GM12875 (cell line): ENCODE measurements at regions not wholly inside any gene's neighbourhood (a gene's known extent, or its start where the extent isn't known, plus 50 kb on each side); places are given as distances from the start of the nearest gene placed in this dataset.

ENCODE experiments used
- H3K4me3 ChIP-seq: one replicate; pipeline ENCODE4 v1.5.1; 2011; ENCODE audit warnings: low read depth, low read length, control low read depth
- TF ChIP-seq, protein P1 (sequence below): IDR thresholded peaks from 2 replicates; pipeline ENCODE4 v1.5.1; 2011; ENCODE audit warnings: low read depth, mild to moderate bottlenecking, control low read depth, inconsistent platforms, low read length, moderate library complexity, borderline replicate concordance; ENCODE audit not compliant: insufficient read depth

DNA sequence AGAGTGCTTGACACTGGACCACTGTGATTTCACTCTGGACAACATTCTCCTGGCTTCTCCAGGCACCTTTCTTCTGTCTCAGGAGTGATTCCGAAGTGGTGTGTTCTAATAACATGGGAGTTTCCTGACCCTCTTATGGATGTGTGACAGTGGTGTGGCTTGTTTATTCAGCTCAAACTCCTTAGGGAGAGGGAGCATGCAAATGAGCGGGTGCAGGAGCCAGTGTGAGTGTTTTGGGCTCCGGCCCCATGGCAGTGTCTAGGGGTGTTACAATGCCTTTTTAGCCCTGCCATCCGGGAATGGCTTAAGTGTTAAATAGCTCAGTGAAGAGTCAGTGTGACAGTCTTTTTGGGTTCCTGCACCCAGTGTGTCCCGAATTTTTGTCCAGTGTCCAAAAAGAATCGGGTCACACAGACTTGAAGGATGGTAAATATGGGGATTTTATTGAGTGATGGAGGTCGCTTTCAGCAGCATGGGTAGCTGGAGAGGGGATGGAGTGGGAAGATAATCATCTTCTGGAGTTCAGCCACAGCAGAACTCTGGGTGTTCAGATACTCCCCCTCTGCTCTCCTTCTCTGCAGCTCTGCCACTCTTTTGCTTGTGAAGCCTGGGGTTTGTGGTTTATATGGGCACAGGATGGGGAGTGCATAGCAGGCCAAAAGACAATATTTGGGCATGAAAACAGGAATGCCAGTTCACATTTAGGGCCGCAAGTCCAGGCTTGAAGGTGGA lies 928.9 kb upstream of the CITED2 start:
- TF ChIP-seq, protein P1, sequence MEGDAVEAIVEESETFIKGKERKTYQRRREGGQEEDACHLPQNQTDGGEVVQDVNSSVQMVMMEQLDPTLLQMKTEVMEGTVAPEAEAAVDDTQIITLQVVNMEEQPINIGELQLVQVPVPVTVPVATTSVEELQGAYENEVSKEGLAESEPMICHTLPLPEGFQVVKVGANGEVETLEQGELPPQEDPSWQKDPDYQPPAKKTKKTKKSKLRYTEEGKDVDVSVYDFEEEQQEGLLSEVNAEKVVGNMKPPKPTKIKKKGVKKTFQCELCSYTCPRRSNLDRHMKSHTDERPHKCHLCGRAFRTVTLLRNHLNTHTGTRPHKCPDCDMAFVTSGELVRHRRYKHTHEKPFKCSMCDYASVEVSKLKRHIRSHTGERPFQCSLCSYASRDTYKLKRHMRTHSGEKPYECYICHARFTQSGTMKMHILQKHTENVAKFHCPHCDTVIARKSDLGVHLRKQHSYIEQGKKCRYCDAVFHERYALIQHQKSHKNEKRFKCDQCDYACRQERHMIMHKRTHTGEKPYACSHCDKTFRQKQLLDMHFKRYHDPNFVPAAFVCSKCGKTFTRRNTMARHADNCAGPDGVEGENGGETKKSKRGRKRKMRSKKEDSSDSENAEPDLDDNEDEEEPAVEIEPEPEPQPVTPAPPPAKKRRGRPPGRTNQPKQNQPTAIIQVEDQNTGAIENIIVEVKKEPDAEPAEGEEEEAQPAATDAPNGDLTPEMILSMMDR: no peak
- H3K4me3 ChIP-seq: no peak overlapping the region

DNA sequence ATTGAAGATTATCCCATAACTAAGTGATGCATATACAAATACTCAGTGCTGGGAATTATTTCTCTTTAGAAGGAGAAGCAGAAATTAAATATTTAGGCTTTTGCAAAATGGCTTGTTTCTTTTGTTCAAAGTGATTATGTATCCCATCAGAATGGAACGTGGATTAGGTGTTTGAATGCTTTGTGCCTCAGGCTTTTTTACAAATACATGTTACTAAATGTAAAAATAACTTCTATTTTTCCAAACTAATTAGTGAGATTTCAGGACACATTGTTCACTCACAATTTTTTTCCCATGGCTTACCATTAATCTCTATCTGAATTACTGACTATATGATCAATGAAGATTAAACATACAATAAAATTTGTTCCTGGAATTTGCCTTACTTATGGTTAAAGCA lies 925.9 kb upstream of the CITED2 start:
- TF ChIP-seq, protein P1: no peak
- H3K4me3 ChIP-seq: no peak overlapping the region

DNA sequence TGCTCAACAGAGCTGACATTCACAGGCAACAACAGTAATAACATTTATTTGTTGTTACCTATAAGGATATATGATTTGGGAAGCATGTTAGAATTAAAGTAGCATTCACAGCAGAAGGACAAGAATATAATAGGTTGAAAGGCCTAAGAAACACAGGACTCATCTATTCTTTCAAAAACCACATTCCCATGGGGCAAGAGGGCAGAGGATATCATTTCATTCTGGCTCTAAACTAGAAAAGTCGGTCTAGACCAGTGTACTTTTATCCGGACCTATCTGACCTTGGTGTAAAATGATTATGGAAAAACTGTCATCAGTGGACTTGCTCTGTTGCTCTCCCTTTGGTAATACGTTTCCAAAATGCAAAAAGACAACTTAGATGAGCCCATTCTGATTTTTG lies 914.7 kb upstream of the CITED2 start:
- no peak overlapping the region for H3K4me3 ChIP-seq
- TF ChIP-seq, protein P1: no peak

DNA sequence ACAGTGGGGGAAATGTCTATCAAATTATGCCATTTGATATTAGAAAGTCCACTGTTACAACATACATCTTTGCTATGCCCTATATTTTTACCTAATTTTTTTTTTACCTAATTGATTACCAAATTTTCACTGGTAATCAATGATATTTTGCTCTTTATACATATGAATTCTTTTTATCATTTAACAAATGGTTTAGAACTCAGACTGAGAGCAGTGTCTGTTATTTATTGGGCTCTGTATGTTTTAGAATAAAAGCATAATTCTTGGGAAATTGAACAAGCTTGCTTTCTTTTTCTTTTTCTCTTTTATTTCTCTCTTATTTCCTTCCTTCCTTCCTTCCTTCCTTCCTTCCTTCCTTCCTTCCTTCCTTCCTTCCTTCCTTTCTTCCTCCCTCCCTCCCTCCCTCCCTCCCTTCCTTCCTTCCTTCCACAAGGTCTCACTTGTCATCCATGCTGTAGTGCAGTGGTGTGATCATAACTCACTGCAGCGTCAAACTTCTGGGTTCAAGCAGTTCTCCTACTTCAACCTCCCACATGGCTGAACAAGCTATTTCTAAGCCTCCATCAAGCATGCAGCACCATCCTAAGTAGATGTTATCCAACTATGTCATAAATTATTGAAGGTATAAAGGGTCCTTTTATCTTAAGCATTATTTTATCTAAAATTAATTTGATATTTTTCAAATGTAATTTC lies 911.7 kb upstream of the CITED2 start:
- TF ChIP-seq, protein P1: no peak

DNA sequence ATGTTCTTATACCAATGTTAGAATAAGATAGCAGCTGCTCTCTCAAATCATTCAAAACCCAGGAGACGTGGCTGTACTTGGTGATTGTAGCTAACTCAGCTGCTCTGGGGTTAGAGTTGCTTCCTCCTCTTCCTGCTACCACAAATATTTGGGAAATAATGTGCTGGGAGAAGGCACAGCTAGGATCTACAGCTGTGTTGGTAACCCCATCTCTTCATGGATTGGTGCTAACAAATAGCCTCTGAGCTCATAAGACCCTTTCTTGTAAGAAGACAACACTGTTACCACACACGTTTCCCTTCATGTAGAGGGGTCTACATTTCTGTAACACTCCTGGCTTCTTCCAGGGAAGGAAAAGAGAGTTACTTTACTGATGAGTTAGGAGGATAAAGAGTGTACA lies 911.0 kb upstream of the CITED2 start:
- TF ChIP-seq, protein P1: no peak
- H3K4me3 ChIP-seq: no peak overlapping the region

More for the DNA sequence above, 911.7 kb upstream of the CITED2 start:
- H3K4me3 ChIP-seq: no peak overlapping the region

DNA sequence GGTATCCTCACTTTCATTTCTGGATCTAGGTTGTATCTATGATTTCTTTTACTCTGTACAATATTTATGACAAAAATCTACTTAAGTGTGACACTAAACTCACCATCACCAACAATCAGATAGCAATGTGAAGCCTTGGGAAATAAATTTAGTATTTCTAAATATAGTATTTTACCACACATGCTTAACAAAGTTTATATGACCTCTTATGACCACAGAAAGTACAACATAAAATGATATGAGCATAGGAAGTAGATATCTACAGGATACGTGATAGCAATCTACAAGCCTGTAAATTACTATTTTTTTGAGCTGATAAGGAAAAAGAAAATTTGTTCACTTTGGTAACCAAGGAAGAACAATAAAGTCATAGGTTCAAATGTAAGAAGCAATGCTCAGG lies 910.4 kb upstream of the CITED2 start:
- TF ChIP-seq, protein P1: no peak
- no peak overlapping the region for H3K4me3 ChIP-seq

DNA sequence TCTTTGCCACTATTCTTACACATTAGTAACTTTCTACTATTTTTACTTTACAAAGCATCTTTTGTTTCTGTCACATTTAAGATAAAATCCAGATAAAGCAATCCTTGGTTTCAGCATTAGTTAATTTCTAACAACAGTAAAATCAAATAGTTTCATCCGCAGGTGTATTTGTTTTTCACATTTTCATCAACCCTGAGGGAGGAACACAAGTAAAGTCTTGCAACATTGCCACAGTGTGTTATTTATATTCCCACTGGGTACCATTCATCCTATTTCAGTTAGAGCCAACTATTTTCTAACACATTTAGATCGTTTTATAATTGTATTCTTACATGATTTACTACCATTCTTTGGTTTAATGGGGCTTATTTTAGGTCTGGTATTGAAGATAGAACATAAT lies 908.7 kb upstream of the CITED2 start:
- TF ChIP-seq, protein P1: no peak
- no peak overlapping the region for H3K4me3 ChIP-seq
